ENCODE measurements at regions not wholly inside any gene's neighbourhood (a gene's known extent, or its start where the extent isn't known, plus 50 kb on each side); places are given as distances from the start of the nearest gene placed in this dataset.

DNA sequence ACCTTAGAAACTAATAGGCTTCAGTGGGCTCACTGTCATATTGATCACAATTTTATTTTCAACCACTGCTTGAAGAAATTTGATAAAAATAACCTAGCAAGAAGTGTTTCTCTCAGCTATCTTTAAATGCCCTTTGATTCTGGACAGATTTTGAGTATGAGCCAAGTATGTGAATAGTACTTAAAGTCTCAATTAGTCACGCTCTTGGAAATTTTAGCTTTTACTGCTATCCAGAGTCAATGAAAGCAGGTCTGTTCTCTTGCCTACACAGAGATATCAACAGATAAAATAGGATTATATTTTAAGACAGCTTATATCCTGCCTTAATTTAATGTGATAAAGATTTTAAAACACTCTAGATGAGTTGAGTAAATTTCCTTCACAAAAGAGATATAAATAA is 337.3 kb downstream of the CBLN2 start:
- no peak overlapping the region for H3K27ac ChIP-seq

DNA sequence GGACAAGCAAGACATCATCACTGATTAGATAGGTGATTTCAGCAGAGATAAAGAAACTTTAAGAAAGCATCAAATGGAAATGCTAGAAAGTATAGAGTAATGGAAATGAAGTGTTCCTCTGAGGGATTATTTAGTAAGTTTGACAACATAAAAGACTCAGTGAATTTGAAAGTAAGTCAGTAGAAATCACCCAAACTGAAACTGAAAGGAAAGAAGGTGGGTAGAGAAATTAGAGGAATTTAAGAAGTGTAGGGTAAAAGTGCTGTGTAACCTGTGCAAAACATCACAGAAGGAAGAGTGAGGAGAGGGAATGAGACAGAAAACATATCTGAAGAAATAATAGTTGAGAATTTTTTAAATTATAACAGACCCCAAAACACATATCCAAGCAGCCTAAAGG is 343.1 kb downstream of the CBLN2 start:
- Histone ChIP-seq H3K4me3 (no peak overlapping the region), H3K27ac (no peak overlapping the region)

More for the DNA sequence above, 337.3 kb downstream of the CBLN2 start:
- H3K4me3 ChIP-seq, result no peak overlapping the region

DNA sequence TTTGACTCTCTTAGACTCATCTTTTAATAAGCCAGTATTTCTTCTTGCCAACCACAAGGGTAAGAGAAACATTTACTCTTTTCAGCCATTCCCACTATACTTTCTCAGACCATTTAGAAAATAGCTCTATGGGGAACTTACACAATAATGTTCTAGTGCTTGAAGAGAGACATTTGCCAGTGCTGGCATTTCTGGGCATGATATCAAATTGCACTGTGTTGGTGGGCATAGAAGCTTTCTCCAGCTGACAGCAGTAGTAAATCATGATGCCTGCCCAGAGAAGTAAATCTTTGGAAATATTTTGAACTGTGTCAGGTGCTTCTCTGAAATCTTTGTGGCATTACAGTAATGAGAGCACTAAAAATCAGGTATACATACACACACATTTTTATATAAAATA is 346.6 kb downstream of the CBLN2 start:
- H3K27ac ChIP-seq, result no peak overlapping the region

DNA sequence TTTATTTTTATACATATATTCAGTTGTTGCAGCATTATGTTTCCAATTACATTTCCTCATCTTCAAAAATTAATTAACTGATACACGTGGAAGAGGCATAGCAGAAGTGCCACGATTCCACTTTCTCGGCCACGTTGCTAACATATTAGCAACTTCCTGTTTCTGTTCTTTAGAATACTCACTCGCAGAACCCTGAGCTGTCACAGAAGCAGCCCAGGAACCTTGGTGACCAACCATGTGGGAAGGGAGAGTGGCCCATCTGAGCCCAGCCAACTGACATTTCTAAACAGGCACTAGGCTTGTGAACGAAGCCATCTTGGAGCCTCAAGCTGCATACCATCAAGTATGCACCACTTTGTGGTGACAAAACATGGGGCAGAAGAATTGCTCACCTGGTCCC is 350.1 kb downstream of the CBLN2 start:
- no peak overlapping the region for H3K27ac ChIP-seq
- no peak overlapping the region for H3K4me3 ChIP-seq

More for the DNA sequence above, 346.6 kb downstream of the CBLN2 start:
- H3K4me3 ChIP-seq, result no peak overlapping the region

DNA sequence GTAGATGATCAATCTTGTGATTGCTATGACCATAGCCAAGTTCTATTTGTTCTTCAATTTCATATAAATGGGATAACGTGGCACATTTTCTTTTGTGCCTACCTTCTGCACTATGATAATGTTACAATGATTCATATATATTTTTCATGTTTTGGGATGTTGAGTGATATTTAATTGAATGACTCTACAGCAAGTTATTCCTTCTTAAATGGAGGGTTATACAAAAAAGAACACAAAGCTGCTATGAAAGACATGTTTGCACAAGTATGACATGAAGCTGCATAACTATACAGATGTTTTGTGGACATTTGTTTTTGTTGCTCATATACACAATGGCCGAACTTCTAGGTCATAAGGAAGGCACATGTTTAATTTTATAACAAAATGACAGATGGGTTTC is 356.2 kb downstream of the CBLN2 start:
- H3K4me3 ChIP-seq, result no peak overlapping the region
- no peak overlapping the region for H3K27ac ChIP-seq

DNA sequence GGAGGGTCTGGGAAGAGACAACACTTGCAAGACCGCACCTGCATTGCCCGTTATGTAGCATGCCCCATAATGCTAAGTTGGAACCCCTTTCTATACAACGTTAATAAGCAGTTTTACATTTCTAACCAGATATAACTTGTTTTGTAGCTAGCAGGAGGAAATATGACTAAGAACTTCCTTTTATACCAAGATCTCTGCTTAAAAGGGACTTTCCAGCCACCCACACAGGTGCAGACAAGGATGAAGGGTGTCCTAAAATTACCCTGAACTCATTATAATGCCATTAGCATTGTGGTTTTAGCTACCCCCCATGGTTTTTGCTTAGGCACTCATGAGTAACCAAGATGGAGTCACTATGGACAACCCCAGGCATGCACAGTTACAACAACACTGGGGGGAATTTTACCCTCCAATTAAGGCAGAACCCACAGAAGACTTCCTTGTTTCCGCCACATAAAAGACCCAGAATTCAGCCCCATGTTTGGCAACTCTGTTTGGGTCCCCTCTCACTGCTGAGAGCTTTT is 362.8 kb downstream of the CBLN2 start:
- H3K27ac ChIP-seq, result no peak overlapping the region
- no peak overlapping the region for H3K4me3 ChIP-seq

DNA sequence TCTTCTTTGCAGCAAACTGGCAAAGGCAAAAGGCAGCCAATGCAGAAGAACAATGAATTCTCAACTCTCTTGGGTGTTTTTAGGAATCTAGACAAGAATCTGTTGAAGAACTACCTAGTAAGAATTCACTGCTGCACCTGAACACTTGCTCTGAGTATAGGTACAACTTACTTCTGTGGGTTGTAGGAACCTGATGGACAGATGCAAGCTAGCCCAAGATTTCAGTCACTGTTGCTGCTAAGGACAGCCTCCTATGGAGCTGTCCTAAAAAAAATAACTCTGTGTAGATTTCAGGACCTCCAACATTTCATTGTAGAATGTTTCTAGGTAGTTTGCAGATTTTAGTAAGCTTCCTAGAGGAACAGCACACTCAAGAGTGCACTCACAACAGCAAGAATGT is 363.5 kb downstream of the CBLN2 start:
- Histone ChIP-seq H3K27ac (no peak overlapping the region), H3K4me3 (no peak overlapping the region)

DNA sequence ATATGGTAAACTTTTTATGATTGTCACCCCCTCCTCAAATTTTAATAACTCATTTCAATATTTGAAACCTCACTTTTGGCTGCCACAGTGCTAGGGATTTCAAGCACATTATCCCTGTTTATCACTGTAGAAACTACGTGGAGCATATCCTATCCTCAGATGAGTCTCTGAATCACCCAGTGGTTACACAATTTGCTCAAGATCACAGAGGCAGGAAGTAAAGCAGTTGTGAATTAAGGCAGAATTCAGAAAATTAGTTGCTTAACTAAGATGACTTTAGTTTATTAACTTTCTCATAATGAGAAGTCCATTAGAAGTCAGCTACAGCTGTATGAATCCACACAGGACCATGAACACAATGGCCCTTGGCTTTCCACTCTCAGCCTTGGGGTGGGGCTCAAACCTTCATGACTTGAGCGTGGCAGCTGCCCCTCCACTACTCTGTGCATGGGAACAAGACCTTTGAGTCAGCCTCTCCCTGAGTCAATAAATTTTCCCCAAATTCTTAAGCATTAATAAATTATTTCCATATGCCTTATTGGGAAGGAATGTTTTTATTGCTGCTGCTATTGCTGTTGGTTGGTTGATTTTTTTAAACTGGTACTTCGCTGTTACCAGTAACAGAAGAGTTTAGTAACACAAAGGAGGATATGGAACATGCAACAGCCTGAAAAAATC is 369.0 kb downstream of the CBLN2 start:
- peak overlapping the region in 3 of 21 experiments; percentile 23 to 54 (median 24) for H3K27ac ChIP-seq

DNA sequence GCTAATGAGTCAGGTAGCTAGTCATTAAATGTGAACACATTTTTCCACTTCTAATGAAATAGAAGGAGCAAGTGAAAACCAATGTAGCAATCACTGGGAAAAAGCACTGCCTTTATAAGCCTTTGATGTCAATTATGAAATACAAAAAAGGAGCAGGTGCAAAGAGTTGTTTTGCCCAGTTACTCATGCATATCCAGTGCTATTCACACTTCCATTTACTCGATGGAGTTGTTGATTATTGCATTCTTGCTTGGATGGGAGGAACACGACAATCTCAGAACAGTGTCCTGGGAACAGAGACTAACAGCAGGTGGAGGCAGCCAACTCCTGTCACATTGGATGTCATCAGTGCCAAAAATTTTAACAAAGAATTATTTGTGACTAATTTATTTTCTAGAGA is 372.5 kb downstream of the CBLN2 start:
- no peak overlapping the region for H3K4me3 ChIP-seq
- H3K27ac ChIP-seq, result no peak overlapping the region

More for the DNA sequence above, 369.0 kb downstream of the CBLN2 start:
- no peak overlapping the region for H3K4me3 ChIP-seq

DNA sequence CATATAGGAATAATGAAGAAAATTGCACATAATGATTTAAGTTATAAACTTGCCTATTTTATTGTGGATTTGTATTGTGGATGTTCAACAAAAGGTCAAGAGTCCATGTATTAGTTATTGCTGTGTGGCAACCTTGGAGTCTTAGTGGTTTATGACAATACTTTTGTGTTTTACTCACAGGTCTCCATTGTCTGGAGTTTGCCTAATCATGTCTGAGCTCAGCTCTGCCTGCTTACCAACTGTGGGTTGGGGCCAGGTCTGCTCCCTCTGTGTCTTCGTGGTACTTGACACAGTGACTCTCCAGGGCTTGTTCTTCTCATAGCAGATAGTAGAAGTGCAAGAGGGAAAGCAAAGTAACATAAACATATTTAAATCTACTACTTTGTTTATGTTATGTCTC is 382.5 kb downstream of the CBLN2 start:
- H3K4me3 ChIP-seq, result no peak overlapping the region
- no peak overlapping the region for H3K27ac ChIP-seq

DNA sequence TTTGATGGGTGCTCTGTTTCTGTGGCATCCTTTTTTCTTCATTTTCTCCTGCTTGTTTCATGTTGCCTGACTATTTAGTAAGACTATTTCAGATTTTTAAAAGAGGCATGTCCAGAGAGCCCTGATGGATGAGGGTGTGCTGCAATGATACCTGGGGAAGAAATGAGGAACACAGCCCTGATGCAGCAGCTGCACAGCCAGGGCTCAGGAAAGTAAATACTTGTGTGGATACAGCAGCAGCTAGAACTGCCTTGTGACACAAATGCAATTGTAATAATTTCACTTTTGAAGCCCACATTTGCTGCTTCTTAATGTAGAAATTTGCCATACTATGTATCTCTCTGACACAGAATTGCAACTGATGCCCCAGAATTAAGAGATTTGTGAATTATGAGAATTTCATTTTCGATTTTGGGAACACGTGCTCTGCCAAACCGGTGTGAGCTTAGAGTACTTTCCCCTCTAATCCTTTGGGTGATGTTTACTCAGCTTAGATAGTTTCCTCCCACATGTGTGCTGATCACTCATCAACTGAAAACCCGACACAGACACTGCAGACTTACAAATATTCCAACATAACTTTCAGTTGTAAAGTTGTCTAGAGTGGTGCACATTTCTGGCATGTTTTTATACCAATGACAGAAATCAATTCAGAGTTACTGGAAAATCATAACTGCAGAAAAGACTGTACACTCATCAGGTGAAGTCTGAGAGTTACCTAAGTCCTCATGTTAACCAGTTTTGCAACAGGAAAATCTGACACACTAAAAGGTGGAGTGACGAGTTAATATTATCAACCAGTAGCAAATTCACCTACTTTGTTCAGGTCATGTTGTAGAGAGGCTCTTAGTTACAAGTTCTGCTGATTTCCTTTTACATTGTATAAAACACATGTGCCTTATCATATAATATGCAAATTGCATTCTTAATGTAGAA is 383.4 kb downstream of the CBLN2 start:
- peak overlapping the region in 1 of 21 experiments; percentile 0 for H3K27ac ChIP-seq
- no peak overlapping the region for H3K4me3 ChIP-seq

DNA sequence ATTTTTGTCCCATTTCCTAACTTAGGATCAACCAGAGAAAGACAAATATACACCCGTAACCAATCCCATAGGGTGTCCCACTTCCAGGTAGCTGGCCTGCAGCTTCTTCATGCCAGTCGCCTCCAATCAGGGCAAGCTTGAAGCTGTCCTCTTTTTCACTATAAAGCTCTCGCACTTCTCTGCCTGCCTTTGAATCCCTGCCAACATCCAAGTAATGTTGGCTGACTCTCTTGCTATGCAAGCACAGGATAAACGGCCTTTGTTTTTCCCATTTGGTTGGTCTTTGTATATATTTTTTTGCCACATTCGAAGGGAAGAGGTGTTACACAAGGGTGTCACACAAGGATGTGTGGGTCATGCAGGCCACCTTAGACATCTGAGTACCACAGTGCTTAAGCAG is 388.8 kb downstream of the CBLN2 start:
- Histone ChIP-seq H3K4me3 (no peak overlapping the region), H3K27ac (no peak overlapping the region)

DNA sequence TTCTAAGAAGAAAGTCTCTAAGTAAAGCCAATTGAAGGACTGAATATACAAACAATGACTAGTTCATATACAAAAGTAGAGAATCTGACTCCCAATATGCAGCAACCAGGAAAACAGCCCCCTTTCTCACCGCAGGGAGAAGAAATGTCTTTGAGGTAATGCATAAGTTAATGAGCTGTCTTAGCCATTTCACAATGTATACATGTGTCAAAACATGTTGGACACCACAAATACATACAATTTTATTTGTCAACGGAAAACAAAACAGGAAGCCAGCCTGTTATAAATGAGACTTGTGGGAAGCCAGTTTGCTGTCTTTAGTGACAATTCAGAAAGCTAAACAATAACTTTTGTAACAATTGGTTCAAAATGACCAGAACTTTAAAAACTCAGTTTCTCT is 389.2 kb downstream of the CBLN2 start:
- Histone ChIP-seq H3K4me3 (no peak overlapping the region), H3K27ac (no peak overlapping the region)

DNA sequence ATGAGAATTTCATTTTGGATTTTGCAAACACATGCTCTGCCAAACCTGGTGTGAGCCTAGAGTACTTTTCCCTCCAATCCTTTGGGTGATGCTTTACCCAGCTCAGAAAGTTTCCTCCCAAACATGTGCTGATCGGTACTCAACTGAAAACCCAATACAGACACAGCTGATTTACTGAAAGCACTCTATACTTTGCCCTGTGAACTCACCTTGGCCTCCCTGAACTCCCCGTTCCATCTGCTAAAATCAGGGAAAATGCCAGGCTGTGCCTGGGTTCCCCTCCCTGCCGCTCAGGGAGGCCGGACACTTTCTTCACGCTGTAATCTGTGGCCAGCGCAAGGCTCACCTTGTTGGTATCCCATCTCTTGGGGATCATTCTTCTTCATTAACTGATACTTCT is 391.2 kb downstream of the CBLN2 start:
- Histone ChIP-seq H3K27ac (no peak overlapping the region), H3K4me3 (no peak overlapping the region)

DNA sequence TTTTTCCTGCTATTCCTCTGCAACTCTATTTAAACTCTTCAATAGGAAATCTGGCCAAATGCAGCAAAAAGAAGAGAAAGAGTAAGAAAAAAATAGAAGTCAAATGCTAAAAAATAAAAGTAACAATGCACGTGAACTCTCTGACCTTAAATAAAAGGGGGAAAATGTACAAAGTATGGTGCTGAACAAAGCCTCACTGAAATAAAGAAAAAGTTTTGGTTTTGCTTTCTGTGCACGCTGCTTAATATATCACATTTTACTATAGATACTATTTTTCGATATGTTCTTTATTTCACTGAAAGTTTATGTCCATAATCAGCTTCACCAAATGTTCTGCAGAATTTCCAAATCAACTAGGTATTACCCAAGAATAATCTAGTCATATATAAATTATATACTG is 396.3 kb downstream of the CBLN2 start:
- H3K27ac ChIP-seq, result no peak overlapping the region
- no peak overlapping the region for H3K4me3 ChIP-seq

DNA sequence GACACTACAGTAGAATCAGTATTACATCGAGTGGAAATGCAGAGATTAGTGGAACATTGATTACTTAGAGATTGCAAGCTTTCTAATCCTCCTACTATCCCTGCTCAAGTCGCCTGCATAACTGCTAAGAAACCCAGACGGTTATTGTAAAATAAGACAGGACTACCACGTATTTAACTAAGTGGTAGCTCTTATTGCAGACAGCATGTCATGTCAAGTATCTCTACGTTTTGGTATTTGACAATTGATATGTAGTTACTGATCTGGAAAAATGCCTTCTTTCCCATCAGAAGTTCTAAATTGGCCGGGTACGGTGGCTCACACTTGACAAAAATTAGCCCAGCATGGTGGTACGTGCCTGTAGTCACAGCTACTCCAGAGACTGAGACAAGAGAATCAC is 404.1 kb downstream of the CBLN2 start:
- Histone ChIP-seq H3K27ac (no peak overlapping the region), H3K4me3 (no peak overlapping the region)

DNA sequence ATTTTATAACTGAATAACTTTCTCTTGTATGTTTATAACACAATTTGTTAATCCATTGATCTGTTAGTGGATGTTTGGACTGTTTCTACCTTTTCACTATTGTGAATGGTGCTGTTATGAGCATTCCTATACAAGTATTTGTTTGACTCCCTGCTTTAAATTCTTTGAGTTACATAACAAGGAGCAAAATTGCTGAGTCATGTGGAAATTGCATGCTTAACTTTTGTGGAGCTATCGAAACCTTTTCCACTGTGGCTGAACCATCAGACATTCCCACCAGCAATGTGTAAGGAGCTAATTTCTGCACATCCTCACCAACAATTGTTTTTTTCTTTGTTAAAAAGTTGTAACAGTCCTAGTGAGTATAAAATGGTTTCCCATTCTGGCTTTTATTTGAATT is 415.5 kb downstream of the CBLN2 start:
- Histone ChIP-seq H3K4me3 (no peak overlapping the region), H3K27ac (no peak overlapping the region)

DNA sequence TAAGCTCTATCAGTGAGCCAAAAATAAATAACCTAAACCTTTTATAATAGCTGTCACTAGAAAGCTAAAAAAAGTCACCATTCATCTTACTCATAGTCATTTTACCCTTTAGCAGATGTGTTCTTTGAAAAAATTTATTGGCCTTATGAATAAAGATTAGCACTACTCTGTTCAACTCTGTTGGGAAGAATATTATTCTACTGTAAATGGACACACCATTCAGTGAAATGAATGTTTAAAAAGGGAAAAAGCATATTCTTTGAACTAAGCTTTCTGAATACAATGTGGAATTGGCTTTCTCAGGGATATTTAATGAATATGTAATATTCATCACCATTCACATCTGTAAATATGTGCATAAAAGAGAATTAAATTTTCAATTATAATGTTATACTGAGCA is 422.0 kb downstream of the CBLN2 start:
- Histone ChIP-seq H3K27ac (no peak overlapping the region), H3K4me3 (no peak overlapping the region)

DNA sequence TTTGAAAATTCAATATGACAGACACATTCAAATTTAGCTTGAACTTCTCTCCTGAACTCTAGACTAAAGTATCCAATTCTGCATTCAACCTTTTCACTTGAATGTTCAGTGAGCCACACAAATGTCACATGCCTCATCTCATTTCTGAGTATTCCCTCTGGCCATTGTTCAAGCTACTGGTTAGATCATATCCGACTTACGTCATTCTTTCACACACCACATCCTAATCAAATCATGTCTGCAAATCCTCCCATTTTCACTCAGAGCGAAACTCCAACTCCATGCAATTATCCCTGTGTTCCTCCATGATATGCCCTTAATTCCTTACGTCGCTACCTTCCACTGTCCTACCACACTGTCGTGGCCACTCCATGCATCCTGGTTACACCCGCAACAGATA is 425.1 kb downstream of the CBLN2 start:
- Histone ChIP-seq H3K27ac (no peak overlapping the region), H3K4me3 (no peak overlapping the region)

DNA sequence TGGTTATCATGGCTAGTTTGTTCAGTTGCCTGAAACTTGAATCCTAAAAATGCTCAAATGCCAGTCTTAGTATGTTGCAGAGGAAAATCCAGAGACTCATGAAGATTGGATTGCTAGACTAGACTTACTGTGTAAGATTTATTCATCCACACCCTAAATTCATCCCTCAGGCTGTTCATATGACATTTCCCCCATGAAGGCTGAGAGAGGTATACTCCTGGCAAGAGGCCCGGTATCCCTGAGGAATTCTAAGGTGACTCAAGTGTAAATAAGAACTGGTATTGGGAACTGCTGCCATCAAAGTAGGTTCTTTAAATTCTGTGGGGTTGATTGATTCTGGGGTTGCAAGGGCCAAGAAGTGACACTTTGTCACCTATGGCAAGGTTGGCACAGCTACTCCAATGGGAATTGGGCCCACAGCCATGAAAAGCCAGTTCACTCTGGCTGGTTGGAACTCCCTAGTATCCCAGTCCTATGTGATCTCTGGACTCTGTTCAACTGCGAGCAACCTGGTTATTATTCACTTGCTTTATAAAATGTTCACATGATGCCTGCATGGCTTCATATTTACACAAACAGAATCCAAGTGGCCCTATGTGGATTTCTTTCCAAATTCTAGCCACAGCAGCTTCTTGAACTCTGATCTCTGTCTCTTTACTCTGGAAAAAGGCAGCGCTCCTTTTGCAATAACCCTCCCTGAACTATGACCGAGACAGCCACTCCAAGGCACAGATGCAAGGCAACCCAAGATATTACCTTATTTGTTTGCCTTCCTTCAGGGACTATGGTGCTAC is 429.1 kb downstream of the CBLN2 start:
- no peak overlapping the region for H3K27ac ChIP-seq
- H3K4me3 ChIP-seq, result no peak overlapping the region

Data from skin epidermis (tissue), 12 donors.